Hepatocyte (in vitro differentiated cells): ENCODE measurements at regions not wholly inside any gene's neighbourhood (a gene's known extent, or its start where the extent isn't known, plus 50 kb on each side); places are given as distances from the start of the nearest gene placed in this dataset.

Experiments used
- CTCF ChIP-seq: fragments of 200-600 bp; sonication (generic); IDR thresholded peaks from 2 replicates; pipeline ENCODE4 v1.5.1; 2016; ENCODE audit warnings: antibody characterized with exemption, mild to moderate bottlenecking; ENCODE audit not compliant: poor library complexity
- EZH2 ChIP-seq: fragments of 200-600 bp; sonication (generic); IDR thresholded peaks from 2 replicates; pipeline ENCODE4 v1.6.1; 2016; ENCODE audit warnings: antibody characterized with exemption, mild to moderate bottlenecking, borderline replicate concordance

GRCh38 chr20:18914796-18915195, 101.2 kb downstream of the SCP2D1 start:
- no peak for TF ChIP-seq CTCF
- no peak for TF ChIP-seq EZH2
